ENCODE measurements at regions not wholly inside any gene's neighbourhood (a gene's known extent, or its start where the extent isn't known, plus 50 kb on each side); places are given as distances from the start of the nearest gene placed in this dataset.

DNA sequence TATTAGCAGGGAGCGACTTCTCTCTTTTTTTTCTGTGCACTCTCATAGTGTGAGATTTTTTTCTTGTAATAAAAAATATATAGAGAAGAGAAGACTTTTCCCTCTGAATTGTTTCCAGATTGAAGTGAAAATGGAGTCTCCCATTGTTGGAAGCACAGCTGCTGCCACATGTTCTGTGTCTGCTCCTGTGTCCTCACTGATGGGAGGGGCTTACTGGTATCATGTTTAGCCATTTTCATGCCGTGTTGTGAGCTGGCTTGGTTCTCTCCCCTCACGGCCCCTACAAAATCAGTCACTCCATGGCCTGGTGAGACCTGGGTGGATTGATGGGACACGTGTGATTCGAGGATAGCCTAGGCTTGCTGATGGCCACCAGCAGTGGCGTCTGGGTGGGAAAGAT lies 379.7 kb upstream of the DDHD1 start:
- H3K27me3 ChIP-seq (ENCODE audit: insufficient read depth) = no peaks in the 10 kb centered on the region
- no peak overlapping the region for H3K4me2 ChIP-seq
- no peaks in the 10 kb centered on the region for H3K27me3 Mint-ChIP-seq (ENCODE audit: insufficient read depth, low read depth, poor library complexity)
- H3K36me3 Mint-ChIP-seq (ENCODE audit: low read depth) = no peaks in the 10 kb centered on the region
- no peak overlapping the region for H2AFZ ChIP-seq
- H3K27ac Mint-ChIP-seq = no peak overlapping the region
- no peaks in the 10 kb centered on the region for H4K20me1 ChIP-seq (replicated peaks; ENCODE audit: insufficient read depth)
- no peak overlapping the region for H3K27ac ChIP-seq (ENCODE audit: low read depth)
- no peaks in the 10 kb centered on the region for H3K36me3 ChIP-seq (ENCODE audit: insufficient read depth)
- TF ChIP-seq, protein P1, sequence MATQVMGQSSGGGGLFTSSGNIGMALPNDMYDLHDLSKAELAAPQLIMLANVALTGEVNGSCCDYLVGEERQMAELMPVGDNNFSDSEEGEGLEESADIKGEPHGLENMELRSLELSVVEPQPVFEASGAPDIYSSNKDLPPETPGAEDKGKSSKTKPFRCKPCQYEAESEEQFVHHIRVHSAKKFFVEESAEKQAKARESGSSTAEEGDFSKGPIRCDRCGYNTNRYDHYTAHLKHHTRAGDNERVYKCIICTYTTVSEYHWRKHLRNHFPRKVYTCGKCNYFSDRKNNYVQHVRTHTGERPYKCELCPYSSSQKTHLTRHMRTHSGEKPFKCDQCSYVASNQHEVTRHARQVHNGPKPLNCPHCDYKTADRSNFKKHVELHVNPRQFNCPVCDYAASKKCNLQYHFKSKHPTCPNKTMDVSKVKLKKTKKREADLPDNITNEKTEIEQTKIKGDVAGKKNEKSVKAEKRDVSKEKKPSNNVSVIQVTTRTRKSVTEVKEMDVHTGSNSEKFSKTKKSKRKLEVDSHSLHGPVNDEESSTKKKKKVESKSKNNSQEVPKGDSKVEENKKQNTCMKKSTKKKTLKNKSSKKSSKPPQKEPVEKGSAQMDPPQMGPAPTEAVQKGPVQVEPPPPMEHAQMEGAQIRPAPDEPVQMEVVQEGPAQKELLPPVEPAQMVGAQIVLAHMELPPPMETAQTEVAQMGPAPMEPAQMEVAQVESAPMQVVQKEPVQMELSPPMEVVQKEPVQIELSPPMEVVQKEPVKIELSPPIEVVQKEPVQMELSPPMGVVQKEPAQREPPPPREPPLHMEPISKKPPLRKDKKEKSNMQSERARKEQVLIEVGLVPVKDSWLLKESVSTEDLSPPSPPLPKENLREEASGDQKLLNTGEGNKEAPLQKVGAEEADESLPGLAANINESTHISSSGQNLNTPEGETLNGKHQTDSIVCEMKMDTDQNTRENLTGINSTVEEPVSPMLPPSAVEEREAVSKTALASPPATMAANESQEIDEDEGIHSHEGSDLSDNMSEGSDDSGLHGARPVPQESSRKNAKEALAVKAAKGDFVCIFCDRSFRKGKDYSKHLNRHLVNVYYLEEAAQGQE (IDR thresholded peaks at IDR 0.05; ENCODE audit: unreplicated experiment) = no peak
- TF ChIP-seq NANOG (IDR thresholded peaks at IDR 0.05; ENCODE audit: borderline replicate concordance) (no peak), EZH2phosphoT487 (IDR thresholded peaks at IDR 0.05; ENCODE audit: unreplicated experiment) (no peak), CREB1 (CRISPR knock-in tag; IDR thresholded peaks at IDR 0.05; ENCODE audit: low read depth) (no peak), ZNF114 (CRISPR knock-in tag; IDR thresholded peaks at IDR 0.05) (no peak), STAT1 (IDR thresholded peaks at IDR 0.05; ENCODE audit: unreplicated experiment) (no peak), JUNB (IDR thresholded peaks at IDR 0.05; ENCODE audit: unreplicated experiment) (no peak), EZH2 (IDR thresholded peaks at IDR 0.05; ENCODE audit: low read depth, unreplicated experiment) (no peak), POLR2AphosphoS5 (IDR thresholded peaks at IDR 0.05; ENCODE audit: low read depth) (no peak), ZNF331 (CRISPR knock-in tag; IDR thresholded peaks at IDR 0.05; ENCODE audit: low read depth) (no peak)
- TF ChIP-seq, protein P2, sequence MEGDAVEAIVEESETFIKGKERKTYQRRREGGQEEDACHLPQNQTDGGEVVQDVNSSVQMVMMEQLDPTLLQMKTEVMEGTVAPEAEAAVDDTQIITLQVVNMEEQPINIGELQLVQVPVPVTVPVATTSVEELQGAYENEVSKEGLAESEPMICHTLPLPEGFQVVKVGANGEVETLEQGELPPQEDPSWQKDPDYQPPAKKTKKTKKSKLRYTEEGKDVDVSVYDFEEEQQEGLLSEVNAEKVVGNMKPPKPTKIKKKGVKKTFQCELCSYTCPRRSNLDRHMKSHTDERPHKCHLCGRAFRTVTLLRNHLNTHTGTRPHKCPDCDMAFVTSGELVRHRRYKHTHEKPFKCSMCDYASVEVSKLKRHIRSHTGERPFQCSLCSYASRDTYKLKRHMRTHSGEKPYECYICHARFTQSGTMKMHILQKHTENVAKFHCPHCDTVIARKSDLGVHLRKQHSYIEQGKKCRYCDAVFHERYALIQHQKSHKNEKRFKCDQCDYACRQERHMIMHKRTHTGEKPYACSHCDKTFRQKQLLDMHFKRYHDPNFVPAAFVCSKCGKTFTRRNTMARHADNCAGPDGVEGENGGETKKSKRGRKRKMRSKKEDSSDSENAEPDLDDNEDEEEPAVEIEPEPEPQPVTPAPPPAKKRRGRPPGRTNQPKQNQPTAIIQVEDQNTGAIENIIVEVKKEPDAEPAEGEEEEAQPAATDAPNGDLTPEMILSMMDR (conservative IDR thresholded peaks at IDR 0.05; ENCODE audit: low read depth in 2 of 2) = no peak
- TF ChIP-seq, protein P3, sequence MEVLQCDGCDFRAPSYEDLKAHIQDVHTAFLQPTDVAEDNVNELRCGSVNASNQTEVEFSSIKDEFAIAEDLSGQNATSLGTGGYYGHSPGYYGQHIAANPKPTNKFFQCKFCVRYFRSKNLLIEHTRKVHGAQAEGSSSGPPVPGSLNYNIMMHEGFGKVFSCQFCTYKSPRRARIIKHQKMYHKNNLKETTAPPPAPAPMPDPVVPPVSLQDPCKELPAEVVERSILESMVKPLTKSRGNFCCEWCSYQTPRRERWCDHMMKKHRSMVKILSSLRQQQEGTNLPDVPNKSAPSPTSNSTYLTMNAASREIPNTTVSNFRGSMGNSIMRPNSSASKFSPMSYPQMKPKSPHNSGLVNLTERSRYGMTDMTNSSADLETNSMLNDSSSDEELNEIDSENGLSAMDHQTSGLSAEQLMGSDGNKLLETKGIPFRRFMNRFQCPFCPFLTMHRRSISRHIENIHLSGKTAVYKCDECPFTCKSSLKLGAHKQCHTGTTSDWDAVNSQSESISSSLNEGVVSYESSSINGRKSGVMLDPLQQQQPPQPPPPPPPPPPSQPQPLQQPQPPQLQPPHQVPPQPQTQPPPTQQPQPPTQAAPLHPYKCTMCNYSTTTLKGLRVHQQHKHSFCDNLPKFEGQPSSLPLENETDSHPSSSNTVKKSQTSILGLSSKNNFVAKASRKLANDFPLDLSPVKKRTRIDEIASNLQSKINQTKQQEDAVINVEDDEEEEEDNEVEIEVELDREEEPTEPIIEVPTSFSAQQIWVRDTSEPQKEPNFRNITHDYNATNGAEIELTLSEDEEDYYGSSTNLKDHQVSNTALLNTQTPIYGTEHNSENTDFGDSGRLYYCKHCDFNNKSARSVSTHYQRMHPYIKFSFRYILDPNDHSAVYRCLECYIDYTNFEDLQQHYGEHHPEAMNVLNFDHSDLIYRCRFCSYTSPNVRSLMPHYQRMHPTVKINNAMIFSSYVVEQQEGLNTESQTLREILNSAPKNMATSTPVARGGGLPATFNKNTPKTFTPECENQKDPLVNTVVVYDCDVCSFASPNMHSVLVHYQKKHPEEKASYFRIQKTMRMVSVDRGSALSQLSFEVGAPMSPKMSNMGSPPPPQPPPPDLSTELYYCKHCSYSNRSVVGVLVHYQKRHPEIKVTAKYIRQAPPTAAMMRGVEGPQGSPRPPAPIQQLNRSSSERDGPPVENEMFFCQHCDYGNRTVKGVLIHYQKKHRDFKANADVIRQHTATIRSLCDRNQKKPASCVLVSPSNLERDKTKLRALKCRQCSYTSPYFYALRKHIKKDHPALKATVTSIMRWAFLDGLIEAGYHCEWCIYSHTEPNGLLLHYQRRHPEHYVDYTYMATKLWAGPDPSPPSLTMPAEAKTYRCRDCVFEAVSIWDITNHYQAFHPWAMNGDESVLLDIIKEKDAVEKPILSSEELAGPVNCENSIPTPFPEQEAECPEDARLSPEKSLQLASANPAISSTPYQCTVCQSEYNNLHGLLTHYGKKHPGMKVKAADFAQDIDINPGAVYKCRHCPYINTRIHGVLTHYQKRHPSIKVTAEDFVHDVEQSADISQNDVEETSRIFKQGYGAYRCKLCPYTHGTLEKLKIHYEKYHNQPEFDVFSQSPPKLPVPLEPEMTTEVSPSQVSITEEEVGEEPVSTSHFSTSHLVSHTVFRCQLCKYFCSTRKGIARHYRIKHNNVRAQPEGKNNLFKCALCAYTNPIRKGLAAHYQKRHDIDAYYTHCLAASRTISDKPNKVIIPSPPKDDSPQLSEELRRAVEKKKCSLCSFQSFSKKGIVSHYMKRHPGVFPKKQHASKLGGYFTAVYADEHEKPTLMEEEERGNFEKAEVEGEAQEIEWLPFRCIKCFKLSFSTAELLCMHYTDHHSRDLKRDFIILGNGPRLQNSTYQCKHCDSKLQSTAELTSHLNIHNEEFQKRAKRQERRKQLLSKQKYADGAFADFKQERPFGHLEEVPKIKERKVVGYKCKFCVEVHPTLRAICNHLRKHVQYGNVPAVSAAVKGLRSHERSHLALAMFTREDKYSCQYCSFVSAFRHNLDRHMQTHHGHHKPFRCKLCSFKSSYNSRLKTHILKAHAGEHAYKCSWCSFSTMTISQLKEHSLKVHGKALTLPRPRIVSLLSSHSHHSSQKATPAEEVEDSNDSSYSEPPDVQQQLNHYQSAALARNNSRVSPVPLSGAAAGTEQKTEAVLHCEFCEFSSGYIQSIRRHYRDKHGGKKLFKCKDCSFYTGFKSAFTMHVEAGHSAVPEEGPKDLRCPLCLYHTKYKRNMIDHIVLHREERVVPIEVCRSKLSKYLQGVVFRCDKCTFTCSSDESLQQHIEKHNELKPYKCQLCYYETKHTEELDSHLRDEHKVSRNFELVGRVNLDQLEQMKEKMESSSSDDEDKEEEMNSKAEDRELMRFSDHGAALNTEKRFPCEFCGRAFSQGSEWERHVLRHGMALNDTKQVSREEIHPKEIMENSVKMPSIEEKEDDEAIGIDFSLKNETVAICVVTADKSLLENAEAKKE (CRISPR knock-in tag; IDR thresholded peaks at IDR 0.05) = no peak
- TF ChIP-seq, protein P4, sequence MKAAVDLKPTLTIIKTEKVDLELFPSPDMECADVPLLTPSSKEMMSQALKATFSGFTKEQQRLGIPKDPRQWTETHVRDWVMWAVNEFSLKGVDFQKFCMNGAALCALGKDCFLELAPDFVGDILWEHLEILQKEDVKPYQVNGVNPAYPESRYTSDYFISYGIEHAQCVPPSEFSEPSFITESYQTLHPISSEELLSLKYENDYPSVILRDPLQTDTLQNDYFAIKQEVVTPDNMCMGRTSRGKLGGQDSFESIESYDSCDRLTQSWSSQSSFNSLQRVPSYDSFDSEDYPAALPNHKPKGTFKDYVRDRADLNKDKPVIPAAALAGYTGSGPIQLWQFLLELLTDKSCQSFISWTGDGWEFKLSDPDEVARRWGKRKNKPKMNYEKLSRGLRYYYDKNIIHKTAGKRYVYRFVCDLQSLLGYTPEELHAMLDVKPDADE (IDR thresholded peaks at IDR 0.05) = no peak
- H3K9me3 Mint-ChIP-seq = no peaks in the 10 kb centered on the region
- H3K4me1 ChIP-seq (ENCODE audit: insufficient read depth) = no peaks in the 10 kb centered on the region
- no peak for ATAC-seq
- H3K9me2 ChIP-seq (ENCODE audit: insufficient read depth) = no peaks in the 10 kb centered on the region; the same call in 1 of the 2 replicates
- H3K4me3 Mint-ChIP-seq = no peak overlapping the region
- no peak for DNase-seq (ENCODE audit: low spot score)
- H3F3A ChIP-seq (replicated peaks; ENCODE audit: low read depth) = no peaks in the 10 kb centered on the region
- H3K4me1 Mint-ChIP-seq = no peaks in the 10 kb centered on the region
- no peak overlapping the region for H3K4me3 ChIP-seq
- H3K79me2 ChIP-seq (replicated peaks; ENCODE audit: insufficient read depth) = no peaks in the 10 kb centered on the region

Measured in GM23338 (cell line).